HCT116 (cell line): ENCODE measurements at regions not wholly inside any gene's neighbourhood (a gene's known extent, or its start where the extent isn't known, plus 50 kb on each side); places are given as distances from the start of the nearest gene placed in this dataset.

Experiments
- ATAC-seq: fragments of 200-7000 bp; cut with Tn5 transposase; 2 replicates; pipeline ENCODE4 v1.9.1; 2020; ENCODE audit warnings: mild to moderate bottlenecking, moderate library complexity
- BruUV-seq: library from RNA; stranded (reverse); fragments of 400-500 nt; replicated peaks from 2 replicates; lab custom pipeline; 2021; lab: Mats Ljungman, UMichigan
- CTCF ChIA-PET: fragments of 300-600 bp; sonication (Branson Sonifier 250); formaldehyde crosslinking; loops from one replicate; lab custom pipeline; 2021; ENCODE audit warnings: antibody characterized with exemption; lab: Charles Lee
- POLR2A ChIA-PET: fragments of 300-600, 350-600 bp; sonication (Branson Sonifier 250); formaldehyde crosslinking; loops from one replicate; lab custom pipeline; 2021; ENCODE audit warnings: antibody characterized with exemption; lab: Charles Lee
- RAD21 ChIA-PET, 2 experiments: fragments of 300-600 bp; sonication (Branson Sonifier 250); formaldehyde crosslinking; loops; one replicate each; lab custom pipeline; 2023; ENCODE audit warnings: low total read pairs in 2 of 2; ENCODE audit not compliant: uncharacterized antibody in 2 of 2, unreplicated experiment in 2 of 2, low non-redundant PET in 1 of 2; lab: Charles Lee
- DNase-seq: peaks from one replicate; pipeline ENCODE4 v3.0.0-alpha.2; 2010; ENCODE audit warnings: low read depth, low spot score
- H2AFZ ChIP-seq: fragments of 200-600 bp; shearing (Covaris generic), sonication (generic); 2 replicates; pipeline ENCODE4 v1.6.1; 2017; ENCODE audit warnings: low read depth, mixed run types, mixed read lengths, antibody characterized with exemption, low read length; ENCODE audit not compliant: poor library complexity, severe bottlenecking
- H3K27ac ChIP-seq: 2 replicates; pipeline ENCODE4 v1.5.1; 2012; ENCODE audit warnings: low read depth, low read length
- H3K27me3 ChIP-seq: fragments of 200-600 bp; sonication (generic); 2 replicates; pipeline ENCODE4 v1.6.1; 2016; ENCODE audit warnings: mixed run types, low read length, mixed read lengths; ENCODE audit not compliant: insufficient read depth
- H3K36me3 ChIP-seq, 2 experiments: fragments of 200-500 bp in 1 of 2; fragments of 200-600 bp in 1 of 2; sonication (Bioruptor generic) in 1 of 2; sonication (generic) in 1 of 2; 2 replicates each; pipeline versions ENCODE4 v1.5.1 to v1.6.1; 2014 to 2016; ENCODE audit warnings: low read length in 2 of 2, inconsistent platforms in 1 of 2, mixed read lengths in 1 of 2, mixed run types in 1 of 2; ENCODE audit not compliant: insufficient read depth in 2 of 2, control insufficient read depth in 1 of 2
- H3K4me1 ChIP-seq, 2 experiments: fragments of 200-600 bp in 1 of 2; sonication (generic) in 1 of 2; 2 replicates each; pipeline versions ENCODE4 v1.5.1 to v1.6.1; 2012 to 2017; ENCODE audit warnings: low read length in 2 of 2, inconsistent platforms in 1 of 2, mild to moderate bottlenecking in 1 of 2, mixed read lengths in 1 of 2, mixed run types in 1 of 2, moderate library complexity in 1 of 2; ENCODE audit not compliant: insufficient read depth in 2 of 2, control insufficient read depth in 1 of 2
- H3K4me2 ChIP-seq: fragments of 200-600 bp; sonication (generic); 2 replicates; pipeline ENCODE4 v1.6.1; 2017; ENCODE audit warnings: mixed run types, low read length, mixed read lengths
- H3K4me3 ChIP-seq, 2 experiments: fragments of 200-600 bp in 1 of 2; sonication (generic) in 1 of 2; replicated peaks in 1 of 2; 2 replicates each; pipeline ENCODE4 v1.5.1; 2011 to 2016; ENCODE audit warnings: low read length in 2 of 2, control low read depth in 1 of 2, low read depth in 1 of 2, mild to moderate bottlenecking in 1 of 2, mixed read lengths in 1 of 2, mixed run types in 1 of 2
- H3K79me2 ChIP-seq: fragments of 200-600 bp; sonication (generic); 2 replicates; pipeline ENCODE4 v1.6.1; 2017; ENCODE audit warnings: mild to moderate bottlenecking, mixed run types, low read length, moderate library complexity, mixed read lengths; ENCODE audit not compliant: insufficient read depth
- H3K9ac ChIP-seq: fragments of 200-600 bp; sonication (generic); 2 replicates; pipeline ENCODE4 v1.6.1; 2016; ENCODE audit warnings: low read length, mixed read lengths
- H3K9me2 ChIP-seq: fragments of 200-600 bp; sonication (generic), shearing (Covaris generic); 2 replicates; pipeline ENCODE4 v1.6.1; 2017; ENCODE audit warnings: mixed run types, mild to moderate bottlenecking, moderate library complexity; ENCODE audit not compliant: insufficient read depth
- H3K9me3 ChIP-seq, 2 experiments: fragments of 200-500 bp in 1 of 2; fragments of 200-600 bp in 1 of 2; sonication (Bioruptor generic) in 1 of 2; sonication (generic) in 1 of 2; 2 replicates each; pipeline ENCODE4 v1.6.1; 2014 to 2017; ENCODE audit warnings: low read length in 2 of 2, mixed read lengths in 2 of 2, inconsistent platforms in 1 of 2, low read depth in 1 of 2, mild to moderate bottlenecking in 1 of 2, mixed run types in 1 of 2, moderate library complexity in 1 of 2; ENCODE audit not compliant: control insufficient read depth in 1 of 2, insufficient read depth in 1 of 2
- H4K20me1 ChIP-seq: fragments of 200-600 bp; sonication (generic), shearing (Covaris generic); 2 replicates; pipeline ENCODE4 v1.6.1; 2017; ENCODE audit warnings: mixed run types, mild to moderate bottlenecking, moderate library complexity; ENCODE audit not compliant: insufficient read depth
- ATF3 ChIP-seq: IDR thresholded peaks from 2 replicates; pipeline ENCODE4 v1.6.1; 2012
- CBX3 ChIP-seq: IDR thresholded peaks from 2 replicates; pipeline ENCODE4 v1.6.1; 2012; ENCODE audit warnings: low read depth
- CEBPB ChIP-seq: IDR thresholded peaks from 2 replicates; pipeline ENCODE4 v1.6.1; 2012; ENCODE audit warnings: low read depth
- EGR1 ChIP-seq: IDR thresholded peaks from 2 replicates; pipeline ENCODE4 v1.6.1; 2012; ENCODE audit warnings: low read depth
- ELF1 ChIP-seq: IDR thresholded peaks from 2 replicates; pipeline ENCODE4 v1.6.1; 2012; ENCODE audit warnings: low read depth, borderline replicate concordance
- EZH2 ChIP-seq: fragments of 200-600 bp; sonication (generic); IDR thresholded peaks from 2 replicates; pipeline ENCODE4 v1.6.1; 2017; ENCODE audit warnings: antibody characterized with exemption, mixed run types
- EZH2phosphoT487 ChIP-seq: fragments of 200-600 bp; IDR thresholded peaks from 2 replicates; pipeline ENCODE4 v1.6.1; 2018; ENCODE audit warnings: antibody characterized with exemption, borderline replicate concordance
- POLR2AphosphoS5 ChIP-seq: IDR thresholded peaks from 2 replicates; pipeline ENCODE4 v1.6.1; 2011; ENCODE audit warnings: mild to moderate bottlenecking, low read depth, low read length, moderate library complexity
- RAD21 ChIP-seq: IDR thresholded peaks from 2 replicates; pipeline ENCODE4 v1.6.1; 2012; ENCODE audit warnings: low read depth, mild to moderate bottlenecking
- REST ChIP-seq: IDR thresholded peaks from 2 replicates; pipeline ENCODE4 v1.6.1; 2012; ENCODE audit warnings: low read depth
- SP1 ChIP-seq: IDR thresholded peaks from 2 replicates; pipeline ENCODE4 v1.6.1; 2012; ENCODE audit warnings: low read depth
- SRF ChIP-seq: IDR thresholded peaks from 2 replicates; pipeline ENCODE4 v1.6.1; 2012; ENCODE audit warnings: low read depth
- YY1 ChIP-seq: IDR thresholded peaks from 2 replicates; pipeline ENCODE4 v1.6.1; 2011; ENCODE audit warnings: low read length, low read depth, moderate library complexity, mild to moderate bottlenecking; ENCODE audit not compliant: insufficient replicate concordance; ENCODE audit errors: extremely low read depth
- intact Hi-C: fragments of 100-400 bp; cut with micrococcal nuclease; formaldehyde crosslinking; loops from 2 replicates; pipeline ENCODE4 v1.10.0; 2022

- Histone ChIP-seq H3K27ac (no peak overlapping the region), H2AFZ (no peak overlapping the region), H3K9ac (no peak overlapping the region), H3K36me3 (no peaks in the 10 kb centered on the region), H3K9me3 (no peaks in the 10 kb centered on the region), H3K9me2 (no peaks in the 10 kb centered on the region), H3K27me3 (peaks cover 41% of the 10 kb centered on the region), H3K4me2 (no peak overlapping the region), H4K20me1 (no peaks in the 10 kb centered on the region), H3K4me3 (no peak overlapping the region), H3K79me2 (no peaks in the 10 kb centered on the region), H3K4me1 (no peaks in the 10 kb centered on the region)
- ChIA-PET POLR2A (no interaction called here), CTCF (no interaction called here), RAD21 (no interaction called here)
- ATAC-seq = no peak
- intact Hi-C loops = no loop called here
- no TSS peak for BruUV-seq
- TF ChIP-seq YY1 = no peak
- TF ChIP-seq SP1 = no peak
- TF ChIP-seq SRF = no peak
- no peak for TF ChIP-seq RAD21
- TF ChIP-seq CBX3 = no peak
- TF ChIP-seq POLR2AphosphoS5 = no peak
- TF ChIP-seq, all 23 proteins: peak for 0
- DNase-seq = no peak
Measured at GRCh38 chr18:47461406-47461948, 210.0 kb upstream of the SKOR2 start.

- DNase-seq (no peak), ATAC-seq (no peak)
- Histone ChIP-seq H3K79me2 (no peaks in the 10 kb centered on the region), H4K20me1 (no peaks in the 10 kb centered on the region), H3K9ac (no peak overlapping the region), H3K4me1 (no peaks in the 10 kb centered on the region), H3K36me3 (no peaks in the 10 kb centered on the region), H3K4me3 (no peak overlapping the region), H3K4me2 (no peak overlapping the region), H3K27me3 (peaks cover 36% of the 10 kb centered on the region), H3K9me2 (no peaks in the 10 kb centered on the region), H3K27ac (no peak overlapping the region), H3K9me3 (no peaks in the 10 kb centered on the region), H2AFZ (no peak overlapping the region)
- no TSS peak for BruUV-seq
- ChIA-PET POLR2A (no interaction called here), CTCF (no interaction called here), RAD21 (no interaction called here)
- TF ChIP-seq EGR1 = no peak
- no peak for TF ChIP-seq ATF3
- no peak for TF ChIP-seq SRF
- TF ChIP-seq POLR2AphosphoS5 = no peak
- no peak for TF ChIP-seq CEBPB
- no peak for TF ChIP-seq EZH2phosphoT487
- no peak for TF ChIP-seq EZH2
- no peak for TF ChIP-seq RAD21
- no peak for TF ChIP-seq ELF1
- TF ChIP-seq YY1 = no peak
- TF ChIP-seq REST = no peak
- intact Hi-C loops = no loop called here
Measured at GRCh38 chr18:47458483-47458882, 207.0 kb upstream of the SKOR2 start.
